IMR-90 (cell line): ENCODE measurements at regions not wholly inside any gene's neighbourhood (a gene's known extent, or its start where the extent isn't known, plus 50 kb on each side); places are given as distances from the start of the nearest gene placed in this dataset.

Experiments used
- ATAC-seq: fragments of 200-7000 bp; cut with Tn5 transposase; 2 replicates; pipeline ENCODE4 v1.9.1; 2020; ENCODE audit warnings: low read depth, mild to moderate bottlenecking, moderate library complexity
- BruUV-seq: library from RNA; stranded (reverse); fragments of 400-500 nt; replicated peaks from 2 replicates; lab custom pipeline; 2021; lab: Mats Ljungman, UMichigan
- CTCF ChIA-PET: fragments of 300-600 bp; formaldehyde crosslinking; extraction: SDS; loops from one replicate; lab custom pipeline; 2021; ENCODE audit warnings: antibody characterized with exemption; lab: Yijun Ruan, JAX
- POLR2A ChIA-PET: fragments of 300-600 bp; sonication (Branson Sonifier 250); formaldehyde crosslinking; loops from one replicate; lab custom pipeline; 2022; ENCODE audit warnings: antibody characterized with exemption; ENCODE audit not compliant: unreplicated experiment; lab: Charles Lee
- DNase-seq: peaks from one replicate; pipeline ENCODE4 v3.0.0; 2013
- H2AFZ ChIP-seq: replicated peaks from 2 replicates; pipeline ENCODE3; 2013; ENCODE audit warnings: low read length, mild to moderate bottlenecking; ENCODE audit not compliant: poor library complexity
- H2AK5ac ChIP-seq: 2 replicates; pipeline ENCODE4 v1.6.1; 2013; ENCODE audit warnings: low read depth, low read length, inconsistent platforms
- H2AK9ac ChIP-seq: replicated peaks from 2 replicates; pipeline ENCODE3; 2013; ENCODE audit warnings: mild to moderate bottlenecking, low read depth, low read length, moderate library complexity; ENCODE audit not compliant: poor library complexity
- H2BK120ac ChIP-seq: 2 replicates; pipeline ENCODE4 v1.6.1; 2013; ENCODE audit warnings: low read depth, low read length, inconsistent platforms
- H2BK15ac ChIP-seq: 3 replicates; pipeline ENCODE4 v1.6.1; 2013; ENCODE audit warnings: low read depth, low read length, inconsistent platforms
- H2BK20ac ChIP-seq: 2 replicates; pipeline ENCODE4 v1.6.1; 2013; ENCODE audit warnings: low read depth, mild to moderate bottlenecking, inconsistent platforms, low read length, moderate library complexity
- H2BK5ac ChIP-seq: 2 replicates; pipeline ENCODE4 v1.6.1; 2013; ENCODE audit warnings: mild to moderate bottlenecking, low read depth, low read length, inconsistent platforms; ENCODE audit not compliant: poor library complexity, severe bottlenecking
- H3K14ac ChIP-seq: replicated peaks from 2 replicates; pipeline ENCODE4 v1.6.1; 2013; ENCODE audit warnings: low read depth, low read length, inconsistent platforms
- H3K18ac ChIP-seq: 2 replicates; pipeline ENCODE4 v1.6.1; 2013; ENCODE audit warnings: low read depth, low read length, control low read depth
- H3K23ac ChIP-seq: 2 replicates; pipeline ENCODE4 v1.6.1; 2013; ENCODE audit warnings: low read depth, low read length, inconsistent platforms
- H3K27ac ChIP-seq: 2 replicates; pipeline ENCODE4 v1.5.1; 2013; ENCODE audit warnings: mild to moderate bottlenecking, control low read depth, low read length; ENCODE audit not compliant: insufficient read depth
- H3K27me3 ChIP-seq: 2 replicates; pipeline ENCODE4 v1.6.1; 2013; ENCODE audit warnings: low read length; ENCODE audit not compliant: control insufficient read depth, insufficient read depth
- H3K36me3 ChIP-seq: 2 replicates; pipeline ENCODE4 v1.6.1; 2013; ENCODE audit warnings: low read length, mixed read lengths; ENCODE audit not compliant: control insufficient read depth, insufficient read depth
- H3K4ac ChIP-seq: 2 replicates; pipeline ENCODE4 v1.6.1; 2013; ENCODE audit warnings: low read depth, low read length, inconsistent platforms
- H3K4me1 ChIP-seq: 2 replicates; pipeline ENCODE4 v1.6.1; 2013; ENCODE audit warnings: low read length, mixed read lengths; ENCODE audit not compliant: control insufficient read depth, insufficient read depth
- H3K4me2 ChIP-seq: 2 replicates; pipeline ENCODE4 v1.6.1; 2013; ENCODE audit warnings: low read depth, mild to moderate bottlenecking, control low read depth, low read length, moderate library complexity
- H3K4me3 ChIP-seq: 2 replicates; pipeline ENCODE4 v1.5.1; 2013; ENCODE audit warnings: low read depth, mild to moderate bottlenecking, control low read depth, low read length, moderate library complexity; ENCODE audit not compliant: insufficient read depth
- H3K56ac ChIP-seq: 2 replicates; pipeline ENCODE4 v1.6.1; 2013; ENCODE audit warnings: low read length, inconsistent platforms; ENCODE audit not compliant: insufficient read depth; ENCODE audit errors: extremely low read depth
- H3K79me1 ChIP-seq, 2 experiments: 2 replicates each; pipeline ENCODE4 v1.6.1; 2013; ENCODE audit warnings: low read length in 2 of 2, inconsistent platforms in 1 of 2, low read depth in 1 of 2
- H3K9ac ChIP-seq: 2 replicates; pipeline ENCODE4 v1.6.1; 2013; ENCODE audit warnings: low read depth, low read length, control low read depth
- H3K9me1 ChIP-seq: 2 replicates; pipeline ENCODE4 v1.6.1; 2013; ENCODE audit warnings: low read length, inconsistent platforms; ENCODE audit not compliant: insufficient read depth
- H3K9me3 ChIP-seq: 2 replicates; pipeline ENCODE4 v1.6.1; 2013; ENCODE audit warnings: low read length; ENCODE audit not compliant: control insufficient read depth, insufficient read depth
- H4K20me1 ChIP-seq: 2 replicates; pipeline ENCODE4 v1.6.1; 2013; ENCODE audit warnings: low read length, inconsistent platforms; ENCODE audit not compliant: insufficient read depth
- H4K5ac ChIP-seq: 2 replicates; pipeline ENCODE4 v1.6.1; 2013; ENCODE audit warnings: mild to moderate bottlenecking, low read depth, low read length, control low read depth
- H4K8ac ChIP-seq, 2 experiments: 2 replicates each; pipeline ENCODE4 v1.6.1; 2013; ENCODE audit warnings: low read depth in 2 of 2, low read length in 2 of 2, control low read depth in 1 of 2, inconsistent platforms in 1 of 2
- H4K91ac ChIP-seq: 2 replicates; pipeline ENCODE4 v1.6.1; 2013; ENCODE audit warnings: low read depth, low read length, inconsistent platforms; ENCODE audit not compliant: insufficient read depth
- CEBPB ChIP-seq: IDR thresholded peaks from 2 replicates; pipeline ENCODE4 v1.6.1; 2012; ENCODE audit warnings: low read depth, low read length, improper control_type of control experiment
- WGBS, 2 experiments: methylation state at CpG; one replicate each; pipeline versions ENCODE4 v1.1.5 to v1.1.7; 2013; ENCODE audit warnings: missing lambda C conversion rate in 2 of 2; ENCODE audit not compliant: insufficient read length in 1 of 2; ENCODE audit errors: extremely low coverage in 2 of 2; 5-methylcytosine and 5-hydroxymethylcytosine counted together
- dilution Hi-C: fragments of 300-500 bp; cut with HindIII; formaldehyde crosslinking; loops from one replicate; pipeline ENCODE4 v1.14.3; 2018; ENCODE audit warnings: low sequenced_read_pairs; ENCODE audit not compliant: unreplicated experiment
- in situ Hi-C: fragments of 300-500 bp; cut with MboI; formaldehyde crosslinking; loops from 3 replicates; pipeline ENCODE4 v1.14.3; 2019; ENCODE audit warnings: low sequenced_read_pairs, inconsistent platforms, mixed read lengths
- intact Hi-C: fragments of 100-400 bp; cut with micrococcal nuclease; formaldehyde crosslinking; loops from 2 replicates; pipeline ENCODE4 v1.10.0; 2022

DNA sequence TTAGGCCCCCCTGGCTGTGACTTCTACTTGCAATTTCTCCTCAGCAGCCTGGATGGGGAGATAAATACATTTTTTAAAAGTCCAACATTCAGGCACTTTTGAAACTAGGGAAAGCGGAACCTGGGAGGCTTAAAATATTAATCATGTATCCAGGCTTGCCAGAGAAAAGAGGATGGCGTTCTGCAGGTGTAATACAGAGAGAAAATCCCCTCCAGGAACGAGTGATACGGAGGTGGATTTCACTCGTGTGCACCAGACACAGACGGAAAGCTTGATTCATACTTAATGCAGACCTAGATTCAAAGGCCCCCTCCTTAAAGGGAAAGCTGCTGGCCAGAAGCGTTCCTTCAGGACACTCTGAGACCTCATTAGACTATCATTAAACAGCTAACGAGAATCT, 354.0 kb upstream of the BOD1L1 start:
- Histone ChIP-seq H3K4me2 (no peak overlapping the region), H3K9me3 (no peaks in the 10 kb centered on the region), H3K27me3 (peaks cover 9% of the 10 kb centered on the region), H3K79me1 (no peaks in the 10 kb centered on the region), H3K14ac (no peak overlapping the region), H2BK15ac (no peak overlapping the region), H4K91ac (no peak overlapping the region), H2AK9ac (no peak overlapping the region), H3K23ac (no peak overlapping the region), H3K18ac (no peak overlapping the region), H3K36me3 (no peaks in the 10 kb centered on the region), H4K5ac (no peak overlapping the region; the same call in 1 of the 2 replicates), H2BK20ac (no peak overlapping the region), H3K4me1 (peaks cover 8% of the 10 kb centered on the region), H4K8ac (no peak overlapping the region), H3K4ac (no peak overlapping the region), H4K20me1 (no peaks in the 10 kb centered on the region), H2BK5ac (no peak overlapping the region), H2BK120ac (no peak overlapping the region), H3K9ac (no peak overlapping the region), H2AFZ (no peak overlapping the region), H3K4me3 (no peak overlapping the region), H2AK5ac (no peak overlapping the region), H3K56ac (no peak overlapping the region), H3K9me1 (no peaks in the 10 kb centered on the region), H3K27ac (no peak overlapping the region)
- CTCF ChIA-PET: no interaction called here
- no peak for DNase-seq
- in situ Hi-C loops: no loop called here
- POLR2A ChIA-PET: no interaction called here
- BruUV-seq: no TSS peak
- dilution Hi-C loops: no loop called here
- no peak for ATAC-seq
- intact Hi-C loops: loop anchor here (10.0 kb wide), 1 partner anchor 113 kb away; no protein-coding TSS in a partner anchor
- WGBS, 2 experiments: 93% methylated on average over 3 of the region's 8 CpGs; no CpG with 5 or more reads in 1 of the 2 experiments
- no peak for TF ChIP-seq CEBPB
